Fibroblast of lung (primary cell): ENCODE measurements at regions not wholly inside any gene's neighbourhood (a gene's known extent, or its start where the extent isn't known, plus 50 kb on each side); places are given as distances from the start of the nearest gene placed in this dataset.

Experiments
- EZH2 ChIP-seq: IDR thresholded peaks from 2 replicates; pipeline ENCODE4 v1.5.1; 2012; ENCODE audit warnings: low read length, control low read depth, mild to moderate bottlenecking; ENCODE audit errors: missing control alignments
- TF ChIP-seq, protein P1 (sequence below), 2 donors: IDR thresholded peaks in 1 of 2; conservative IDR thresholded peaks in 1 of 2; 1 replicate in 1 of 2; 2 replicates in 1 of 2; pipeline ENCODE4 v1.5.1; 2011 to 2012; ENCODE audit warnings: low read length in 2 of 2, control low read depth in 1 of 2, inconsistent platforms in 1 of 2, low read depth in 1 of 2, mild to moderate bottlenecking in 1 of 2

- TF ChIP-seq, protein P1, sequence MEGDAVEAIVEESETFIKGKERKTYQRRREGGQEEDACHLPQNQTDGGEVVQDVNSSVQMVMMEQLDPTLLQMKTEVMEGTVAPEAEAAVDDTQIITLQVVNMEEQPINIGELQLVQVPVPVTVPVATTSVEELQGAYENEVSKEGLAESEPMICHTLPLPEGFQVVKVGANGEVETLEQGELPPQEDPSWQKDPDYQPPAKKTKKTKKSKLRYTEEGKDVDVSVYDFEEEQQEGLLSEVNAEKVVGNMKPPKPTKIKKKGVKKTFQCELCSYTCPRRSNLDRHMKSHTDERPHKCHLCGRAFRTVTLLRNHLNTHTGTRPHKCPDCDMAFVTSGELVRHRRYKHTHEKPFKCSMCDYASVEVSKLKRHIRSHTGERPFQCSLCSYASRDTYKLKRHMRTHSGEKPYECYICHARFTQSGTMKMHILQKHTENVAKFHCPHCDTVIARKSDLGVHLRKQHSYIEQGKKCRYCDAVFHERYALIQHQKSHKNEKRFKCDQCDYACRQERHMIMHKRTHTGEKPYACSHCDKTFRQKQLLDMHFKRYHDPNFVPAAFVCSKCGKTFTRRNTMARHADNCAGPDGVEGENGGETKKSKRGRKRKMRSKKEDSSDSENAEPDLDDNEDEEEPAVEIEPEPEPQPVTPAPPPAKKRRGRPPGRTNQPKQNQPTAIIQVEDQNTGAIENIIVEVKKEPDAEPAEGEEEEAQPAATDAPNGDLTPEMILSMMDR (conservative IDR thresholded peaks at IDR 0.05 in 1 of 2, IDR thresholded peaks at IDR 0.05 in 1 of 2; ENCODE audit: low read depth in 1 of 2, low read length in 2 of 2), result no peak
- TF ChIP-seq EZH2, result no peak
Measured at GRCh38 chr13:107034236-107034872, 466.4 kb upstream of the ARGLU1 start.
